ENCODE measurements at regions not wholly inside any gene's neighbourhood (a gene's known extent, or its start where the extent isn't known, plus 50 kb on each side); places are given as distances from the start of the nearest gene placed in this dataset.

DNA sequence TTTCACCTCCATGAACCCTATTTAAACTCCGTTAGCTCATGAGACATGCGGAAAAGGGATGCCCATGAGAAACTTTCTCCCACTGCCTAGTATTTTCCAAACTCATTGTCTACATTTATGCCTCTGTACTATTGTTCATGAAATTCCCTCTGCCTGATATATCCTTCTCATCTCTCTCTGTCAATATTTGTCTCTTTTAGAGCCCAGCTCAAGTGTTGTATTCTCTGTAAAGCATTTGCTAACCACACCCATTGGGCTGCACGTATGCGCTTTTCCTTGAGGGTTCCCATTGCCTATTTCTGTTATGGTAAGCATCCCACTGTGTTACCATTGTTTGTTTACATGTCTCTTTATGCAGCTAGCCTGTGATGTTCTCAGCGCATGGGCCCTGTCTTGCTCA is 211.4 kb downstream of the MDFIC start:
- DNase-seq (ENCODE audit: low read depth): no peak
- no peak for TF ChIP-seq CTCF (conservative IDR thresholded peaks at IDR 0.05; ENCODE audit: low read depth, low read length)
- no peak overlapping the region for H3K4me3 ChIP-seq (ENCODE audit: low read length)

DNA sequence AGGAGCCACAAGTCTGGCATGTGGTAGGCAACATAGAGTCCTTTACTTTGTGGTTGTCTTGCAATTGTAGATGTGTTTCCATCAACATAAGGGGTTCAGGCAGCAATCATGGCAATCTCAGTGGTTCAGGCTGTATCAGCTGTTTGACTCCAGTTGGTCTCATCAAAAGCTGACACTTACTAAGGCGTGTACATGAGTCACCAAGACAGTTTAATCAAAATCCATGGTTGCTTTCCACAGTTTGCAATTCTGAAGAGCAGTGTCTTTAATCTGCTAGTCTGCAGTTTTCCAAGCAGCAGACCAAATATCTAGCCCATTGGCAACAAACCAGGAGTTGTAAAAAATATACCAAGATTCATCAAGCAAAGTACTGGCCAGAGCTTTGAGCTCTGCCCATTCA is 210.2 kb downstream of the MDFIC start:
- TF ChIP-seq CTCF (conservative IDR thresholded peaks at IDR 0.05; ENCODE audit: low read depth, low read length): no peak
- no peak overlapping the region for H3K4me3 ChIP-seq (ENCODE audit: low read length)
- no peak for DNase-seq (ENCODE audit: low read depth)

GRCh38 chr7:115128154-115128553 is 206.3 kb downstream of the MDFIC start:
- no peak for TF ChIP-seq CTCF (conservative IDR thresholded peaks at IDR 0.05; ENCODE audit: low read depth, low read length)
- no peak for DNase-seq (ENCODE audit: low read depth)

GRCh38 chr7:115127399-115128021 is 205.6 kb downstream of the MDFIC start:
- no peak for TF ChIP-seq CTCF (conservative IDR thresholded peaks at IDR 0.05; ENCODE audit: low read depth, low read length)
- no peak for DNase-seq (ENCODE audit: low read depth)
- no peak overlapping the region for H3K4me3 ChIP-seq (ENCODE audit: low read length)

More at GRCh38 chr7:115128154-115128553, 206.3 kb downstream of the MDFIC start:
- H3K4me3 ChIP-seq (ENCODE audit: low read length): no peak overlapping the region

- DNase-seq (ENCODE audit: low read depth): no peak
- no peak overlapping the region for H3K4me3 ChIP-seq (ENCODE audit: low read length)
- no peak for TF ChIP-seq CTCF (conservative IDR thresholded peaks at IDR 0.05; ENCODE audit: low read depth, low read length)
These were observed 203.9 kb downstream of the MDFIC start for GRCh38 chr7:115125750-115126149.

DNA sequence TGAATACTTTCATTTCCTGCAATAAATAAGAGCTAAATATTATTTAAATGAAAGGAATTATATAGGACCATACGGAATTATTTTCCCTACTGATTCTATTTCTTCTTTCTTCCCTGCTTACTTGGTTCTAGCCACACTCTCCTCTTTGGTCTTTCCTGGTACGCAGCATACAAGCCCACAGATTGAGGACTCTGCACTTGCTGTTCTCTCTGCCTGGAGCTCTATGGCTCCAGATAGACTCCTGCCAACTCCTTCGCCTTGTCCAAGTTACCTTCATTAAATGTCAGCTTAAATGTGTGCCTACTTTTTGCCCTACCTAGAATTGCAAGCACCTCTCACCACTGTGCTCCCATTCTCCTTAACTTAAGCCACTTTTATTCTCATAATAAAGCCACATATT is 203.4 kb downstream of the MDFIC start:
- H3K4me3 ChIP-seq (ENCODE audit: low read length): no peak overlapping the region
- no peak for TF ChIP-seq CTCF (conservative IDR thresholded peaks at IDR 0.05; ENCODE audit: low read depth, low read length)

DNA sequence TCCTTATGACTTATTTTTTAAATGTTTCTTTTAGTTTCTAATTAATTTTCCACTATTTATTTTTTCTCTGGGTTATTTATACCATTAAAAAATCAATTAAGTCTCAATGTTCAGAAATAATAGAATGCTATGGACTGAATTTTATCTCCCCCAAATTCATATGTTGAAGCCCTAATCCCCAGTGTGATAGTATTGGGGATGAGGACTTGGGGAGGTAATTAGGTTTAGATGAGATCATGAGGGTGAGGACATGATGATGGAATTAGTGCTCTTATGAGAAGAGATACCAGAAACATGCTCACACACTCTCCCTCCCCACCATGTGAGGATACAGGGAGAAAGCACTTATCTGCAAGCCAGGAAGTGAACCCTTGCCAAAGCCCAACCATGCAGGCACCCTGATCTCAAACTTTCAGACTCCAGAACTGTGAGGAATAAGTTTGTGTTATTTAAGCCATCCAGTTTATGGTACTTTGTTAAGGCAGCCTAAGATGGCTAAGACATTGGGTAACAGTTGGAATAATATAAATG is 202.6 kb downstream of the MDFIC start:
- H3K4me3 ChIP-seq (ENCODE audit: low read length): no peak overlapping the region
- TF ChIP-seq CTCF (conservative IDR thresholded peaks at IDR 0.05; ENCODE audit: low read depth, low read length): no peak
- no peak for DNase-seq (ENCODE audit: low read depth)

More for the DNA sequence above, 203.4 kb downstream of the MDFIC start:
- DNase-seq (ENCODE audit: low read depth): no peak
